ENCODE measurements at regions not wholly inside any gene's neighbourhood (a gene's known extent, or its start where the extent isn't known, plus 50 kb on each side); places are given as distances from the start of the nearest gene placed in this dataset.

DNA sequence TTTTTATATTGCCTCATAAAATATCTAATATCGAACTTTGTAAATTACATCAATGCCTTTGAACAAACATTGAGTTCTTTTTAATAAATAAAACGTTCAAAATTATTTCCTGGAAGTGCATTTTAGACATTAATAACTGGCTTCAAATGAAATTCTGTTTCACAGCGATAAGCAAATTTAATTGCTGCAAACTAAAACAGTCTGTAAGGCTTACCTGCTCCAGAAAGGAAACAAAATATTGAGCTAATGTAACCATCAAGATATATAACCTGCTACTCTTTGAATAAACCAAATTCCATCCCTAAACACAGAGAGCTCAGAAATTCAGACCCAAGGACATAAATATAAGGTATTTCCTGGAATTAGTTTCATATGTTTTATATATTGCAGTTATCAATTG lies 651.3 kb downstream of the MED13L start:
- TF ChIP-seq, protein P1, sequence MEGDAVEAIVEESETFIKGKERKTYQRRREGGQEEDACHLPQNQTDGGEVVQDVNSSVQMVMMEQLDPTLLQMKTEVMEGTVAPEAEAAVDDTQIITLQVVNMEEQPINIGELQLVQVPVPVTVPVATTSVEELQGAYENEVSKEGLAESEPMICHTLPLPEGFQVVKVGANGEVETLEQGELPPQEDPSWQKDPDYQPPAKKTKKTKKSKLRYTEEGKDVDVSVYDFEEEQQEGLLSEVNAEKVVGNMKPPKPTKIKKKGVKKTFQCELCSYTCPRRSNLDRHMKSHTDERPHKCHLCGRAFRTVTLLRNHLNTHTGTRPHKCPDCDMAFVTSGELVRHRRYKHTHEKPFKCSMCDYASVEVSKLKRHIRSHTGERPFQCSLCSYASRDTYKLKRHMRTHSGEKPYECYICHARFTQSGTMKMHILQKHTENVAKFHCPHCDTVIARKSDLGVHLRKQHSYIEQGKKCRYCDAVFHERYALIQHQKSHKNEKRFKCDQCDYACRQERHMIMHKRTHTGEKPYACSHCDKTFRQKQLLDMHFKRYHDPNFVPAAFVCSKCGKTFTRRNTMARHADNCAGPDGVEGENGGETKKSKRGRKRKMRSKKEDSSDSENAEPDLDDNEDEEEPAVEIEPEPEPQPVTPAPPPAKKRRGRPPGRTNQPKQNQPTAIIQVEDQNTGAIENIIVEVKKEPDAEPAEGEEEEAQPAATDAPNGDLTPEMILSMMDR (IDR thresholded peaks at IDR 0.05; ENCODE audit: borderline replicate concordance, insufficient read depth, low read depth, low read length), result no peak

DNA sequence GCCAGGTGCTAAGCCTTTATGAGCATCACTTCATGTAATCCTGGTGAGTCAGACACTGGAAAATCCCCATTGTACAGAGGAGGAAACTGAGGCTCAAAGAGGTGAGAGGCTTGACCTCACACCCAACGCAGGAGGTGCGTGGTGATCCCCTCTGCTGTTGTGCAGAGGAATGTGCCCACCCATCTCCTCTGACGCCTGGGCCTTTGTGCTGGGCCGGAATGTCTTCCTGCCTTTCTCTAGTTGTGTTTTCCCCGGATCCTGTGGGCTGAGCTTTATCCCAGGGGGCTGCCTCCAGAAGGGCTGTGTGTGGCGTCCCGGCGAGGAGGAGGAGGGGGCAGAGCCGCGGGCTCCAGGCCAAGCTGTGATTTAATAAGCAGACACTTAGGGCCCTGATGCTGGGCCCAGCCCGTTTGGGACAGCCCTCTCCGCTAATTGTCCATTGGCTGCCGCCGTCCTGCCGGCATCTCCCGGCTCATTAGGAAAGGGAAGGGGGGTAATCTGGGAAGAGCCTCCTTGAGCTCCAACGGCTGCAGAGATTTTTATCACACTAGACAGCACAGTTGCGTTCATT lies 653.6 kb downstream of the MED13L start:
- no peak overlapping the region for H3K4me3 ChIP-seq (ENCODE audit: low read depth, low read length)
- TF ChIP-seq, protein P1 (IDR thresholded peaks at IDR 0.05; ENCODE audit: borderline replicate concordance, insufficient read depth, low read depth, low read length), result no peak

More for the DNA sequence above, 651.3 kb downstream of the MED13L start:
- H3K4me3 ChIP-seq (ENCODE audit: low read depth, low read length), result no peak overlapping the region

DNA sequence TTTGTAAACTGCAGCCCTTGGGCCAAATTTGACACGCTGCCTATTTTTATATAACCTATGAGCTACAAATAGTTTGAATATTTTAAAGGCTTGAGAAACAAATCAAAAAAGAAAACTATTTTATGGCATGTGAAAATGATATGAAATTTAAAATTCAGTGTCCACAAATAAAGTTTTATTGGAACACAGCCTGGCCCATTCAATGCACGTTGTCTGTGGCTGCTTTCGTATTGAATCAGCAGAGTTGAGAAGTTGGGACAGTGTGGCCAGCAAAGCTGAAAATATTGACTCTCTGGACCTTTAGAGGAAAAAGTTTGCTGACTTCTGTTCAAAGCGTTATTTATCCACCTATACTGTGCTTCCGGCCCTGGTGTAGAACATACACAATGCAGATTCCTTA lies 654.2 kb downstream of the MED13L start:
- no peak overlapping the region for H3K4me3 ChIP-seq (ENCODE audit: low read depth, low read length)
- TF ChIP-seq, protein P1 (IDR thresholded peaks at IDR 0.05; ENCODE audit: borderline replicate concordance, insufficient read depth, low read depth, low read length), result no peak

DNA sequence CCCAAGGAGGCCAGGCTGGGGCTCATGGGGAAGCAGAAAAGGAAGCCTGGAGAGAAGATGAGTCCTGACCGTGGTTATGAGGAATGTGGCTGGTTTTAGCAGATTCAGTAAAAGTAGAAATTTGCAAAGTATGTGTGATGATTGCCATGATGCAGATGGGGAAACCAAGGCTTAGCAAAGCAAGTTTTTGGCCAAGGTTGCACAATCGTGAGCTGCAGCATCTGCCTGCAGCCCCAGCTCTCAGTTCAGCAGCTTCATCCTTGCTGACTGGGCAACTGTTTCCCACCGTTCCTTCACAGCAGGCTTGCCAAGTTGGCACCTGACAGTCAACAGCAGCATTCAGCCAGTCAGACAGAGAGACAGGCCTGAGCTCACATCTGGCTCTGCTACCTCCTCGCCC lies 656.7 kb downstream of the MED13L start:
- TF ChIP-seq, protein P1 (IDR thresholded peaks at IDR 0.05; ENCODE audit: borderline replicate concordance, insufficient read depth, low read depth, low read length), result no peak
- no peak overlapping the region for H3K4me3 ChIP-seq (ENCODE audit: low read depth, low read length)

DNA sequence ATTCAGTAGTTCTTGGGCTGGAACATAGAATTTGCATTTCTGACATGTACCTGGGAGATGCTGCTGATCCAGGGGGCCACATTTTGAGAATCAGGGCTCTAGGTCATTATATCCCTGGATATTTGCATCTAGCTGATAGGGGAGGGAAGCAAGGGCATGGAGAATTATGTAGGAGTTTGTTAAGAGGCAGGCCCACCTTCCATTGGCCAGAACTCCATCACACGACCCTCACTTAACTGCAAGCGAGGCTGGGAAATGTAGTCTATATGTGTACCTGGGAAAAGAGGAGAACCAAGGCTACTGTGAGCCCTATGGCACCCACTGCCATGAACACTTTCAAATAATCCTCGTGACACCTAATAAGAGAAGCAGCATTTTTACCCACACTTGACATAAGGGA lies 657.6 kb downstream of the MED13L start:
- no peak overlapping the region for H3K4me3 ChIP-seq (ENCODE audit: low read depth, low read length)
- TF ChIP-seq, protein P1 (IDR thresholded peaks at IDR 0.05; ENCODE audit: borderline replicate concordance, insufficient read depth, low read depth, low read length), result no peak

DNA sequence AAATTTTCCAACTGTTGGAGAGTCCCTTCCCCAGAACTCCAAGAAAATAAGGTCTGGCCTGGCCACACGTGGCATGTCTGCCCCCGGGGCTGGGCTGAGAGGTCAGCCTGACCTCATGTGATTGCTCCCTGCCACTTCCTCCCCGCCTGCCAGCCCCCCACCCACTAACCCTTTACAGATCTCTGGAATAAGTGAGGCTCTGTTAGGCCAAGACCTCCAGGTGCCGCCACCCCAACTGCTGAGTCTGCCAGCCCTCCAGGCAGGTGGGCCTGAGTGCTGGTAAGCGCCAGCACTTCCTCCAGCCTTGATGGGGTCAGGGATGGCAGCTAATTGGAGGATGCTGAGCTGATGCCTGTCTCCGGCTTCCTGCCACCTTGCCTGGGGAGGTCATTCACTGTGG lies 658.4 kb downstream of the MED13L start:
- H3K4me3 ChIP-seq (ENCODE audit: low read depth, low read length), result no peak overlapping the region
- TF ChIP-seq, protein P1 (IDR thresholded peaks at IDR 0.05; ENCODE audit: borderline replicate concordance, insufficient read depth, low read depth, low read length), result no peak

DNA sequence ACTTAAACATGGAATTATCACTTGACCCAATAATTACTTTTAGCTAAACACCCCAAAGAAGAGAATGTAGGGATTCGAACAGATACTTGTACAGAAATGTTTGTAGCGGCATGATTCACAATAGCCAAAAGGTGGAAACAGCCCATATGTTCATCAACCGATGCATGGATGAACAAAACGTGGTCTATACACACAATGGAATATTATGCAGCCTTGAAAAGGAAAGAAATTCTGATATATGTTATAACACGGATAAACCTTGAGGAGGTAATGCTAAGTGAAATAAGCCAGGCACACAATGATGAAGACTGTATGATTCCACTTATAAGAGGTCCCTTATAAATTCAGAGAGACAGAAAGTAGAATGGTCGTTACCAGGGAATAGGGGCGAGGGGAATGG lies 659.4 kb downstream of the MED13L start:
- H3K4me3 ChIP-seq (ENCODE audit: low read depth, low read length), result no peak overlapping the region
- TF ChIP-seq, protein P1 (IDR thresholded peaks at IDR 0.05; ENCODE audit: borderline replicate concordance, insufficient read depth, low read depth, low read length), result no peak

All from GM12875 (cell line).